NCI-H146 (cell line): ENCODE measurements at regions not wholly inside any gene's neighbourhood (a gene's known extent, or its start where the extent isn't known, plus 50 kb on each side); places are given as distances from the start of the nearest gene placed in this dataset.

Experiments used
- DNase-seq: peaks from one replicate; lab custom pipeline; 2025; lab: John Stamatoyannopoulos, UW

DNA sequence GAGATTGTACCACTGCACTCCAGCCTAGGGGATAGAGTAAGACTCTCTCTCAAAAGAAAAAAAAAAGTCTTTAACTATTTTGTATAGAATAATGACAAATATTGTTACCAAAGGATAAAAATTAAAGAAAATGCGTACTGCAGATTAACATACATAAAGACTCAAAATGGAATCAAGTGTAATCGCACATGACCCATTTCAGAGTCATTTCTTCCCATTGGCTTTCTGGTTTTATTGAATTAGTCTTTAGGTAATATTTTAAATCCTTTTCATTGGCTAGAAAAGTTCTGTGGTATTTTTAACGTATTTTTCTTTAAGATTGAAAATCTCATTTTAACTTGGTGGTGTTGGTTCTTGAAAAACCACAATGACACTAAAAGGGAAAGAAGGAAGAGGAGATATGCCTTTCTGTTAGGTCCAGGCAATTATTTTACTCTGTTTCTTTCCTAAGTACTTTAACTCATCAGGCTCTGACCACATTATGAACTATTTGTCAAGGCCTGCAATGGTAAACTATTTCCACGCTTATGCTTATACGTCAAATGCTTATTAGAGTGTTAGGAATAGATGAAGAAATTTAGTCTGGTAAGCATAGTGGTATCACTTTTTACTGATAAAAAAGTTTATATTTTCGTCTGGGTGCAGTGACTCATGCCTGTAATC is 52.3 kb downstream of the PLEKHG1 start:
- DNase-seq: no peak

DNA sequence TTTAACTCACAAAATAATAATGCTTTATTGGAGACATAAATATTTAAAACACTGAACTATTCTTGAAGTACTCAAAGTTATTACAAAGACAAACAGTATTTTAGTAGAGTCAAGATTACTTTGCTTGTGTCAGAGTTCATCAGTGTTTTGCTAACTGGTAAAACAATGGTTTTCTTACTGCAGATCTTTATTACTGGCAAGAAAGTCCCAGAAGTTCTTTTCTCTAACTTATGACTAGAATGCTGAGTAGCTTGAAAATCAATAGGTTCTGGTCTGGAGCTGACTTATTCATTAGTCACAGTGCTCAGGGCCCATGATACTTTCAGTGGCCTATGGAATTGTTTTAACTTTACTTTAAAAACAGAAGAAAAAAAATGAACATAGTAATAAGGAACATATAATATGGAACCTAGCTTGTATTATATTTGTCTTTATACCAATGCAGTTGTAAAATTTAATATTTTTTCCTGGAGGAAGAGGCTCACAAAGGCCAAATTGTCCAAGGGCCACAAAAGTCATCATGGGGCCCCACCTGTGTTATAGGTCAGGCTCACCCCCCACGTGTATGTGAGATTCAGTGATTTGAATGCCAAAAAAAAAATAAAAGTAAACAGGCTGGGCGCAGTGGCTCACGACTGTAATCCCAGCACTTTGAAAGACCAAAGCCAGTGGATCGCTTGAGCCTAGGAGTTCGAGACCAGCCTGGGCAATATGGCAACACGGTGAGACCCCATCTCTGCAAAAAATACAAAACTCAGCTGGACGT is 53.3 kb downstream of the PLEKHG1 start:
- DNase-seq: no peak

DNA sequence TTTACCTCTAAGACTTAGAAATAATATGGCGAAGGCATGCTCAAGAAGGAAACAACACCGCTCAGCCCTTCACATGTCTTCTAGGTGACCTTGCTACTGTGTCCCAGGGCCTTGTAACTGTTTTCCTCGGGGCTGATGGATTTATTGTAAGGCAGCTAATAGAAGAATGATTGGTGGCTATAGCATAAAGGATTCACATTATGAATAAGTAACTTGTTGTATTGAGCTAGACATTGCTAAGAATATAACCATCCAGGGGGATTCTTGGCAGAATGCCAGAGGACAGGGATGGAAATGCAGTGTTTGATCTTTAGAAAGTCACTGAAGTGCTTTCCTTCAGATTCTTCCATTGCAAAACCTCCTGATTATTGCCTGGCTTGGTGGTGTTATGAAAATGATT is 54.9 kb downstream of the PLEKHG1 start:
- DNase-seq: no peak

DNA sequence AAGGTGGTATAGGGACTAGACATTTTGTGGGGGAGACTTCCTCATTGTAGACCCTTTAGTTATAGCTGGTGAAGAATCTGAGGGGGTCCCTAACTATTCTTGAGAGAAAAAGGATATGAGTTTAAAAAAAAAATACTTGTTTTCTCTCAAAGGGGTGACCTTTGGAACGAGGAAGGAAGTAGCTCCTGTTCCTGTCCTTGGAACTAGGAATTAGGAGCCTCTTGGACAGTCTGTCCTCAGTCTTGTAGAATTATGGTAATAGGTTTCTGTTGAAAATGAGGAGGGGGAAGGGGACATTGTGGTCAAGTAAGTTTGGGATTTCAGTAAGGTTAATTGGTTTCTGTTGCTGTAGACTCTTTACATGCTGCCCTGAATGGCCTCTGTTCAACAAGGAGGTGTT is 56.5 kb downstream of the PLEKHG1 start:
- DNase-seq: no peak

DNA sequence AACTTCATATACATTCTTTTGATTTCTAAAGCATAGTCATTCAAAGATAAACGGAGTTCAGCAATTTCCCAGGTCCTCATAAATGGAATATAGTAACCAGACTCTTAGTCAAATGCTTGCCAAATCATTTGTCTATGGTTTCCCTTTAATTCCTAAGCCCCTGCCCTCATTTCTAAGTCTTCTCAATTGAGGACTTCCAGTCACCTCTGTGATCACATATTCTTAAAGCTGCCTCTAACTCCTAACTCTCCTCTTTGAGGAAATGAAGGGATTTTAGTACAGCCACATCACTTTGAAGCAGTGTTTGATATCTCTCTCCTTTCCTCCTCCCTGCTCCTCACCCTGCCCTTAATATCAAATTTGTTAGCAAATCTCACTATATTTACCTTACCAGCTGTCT is 58.7 kb downstream of the PLEKHG1 start:
- DNase-seq: no peak

DNA sequence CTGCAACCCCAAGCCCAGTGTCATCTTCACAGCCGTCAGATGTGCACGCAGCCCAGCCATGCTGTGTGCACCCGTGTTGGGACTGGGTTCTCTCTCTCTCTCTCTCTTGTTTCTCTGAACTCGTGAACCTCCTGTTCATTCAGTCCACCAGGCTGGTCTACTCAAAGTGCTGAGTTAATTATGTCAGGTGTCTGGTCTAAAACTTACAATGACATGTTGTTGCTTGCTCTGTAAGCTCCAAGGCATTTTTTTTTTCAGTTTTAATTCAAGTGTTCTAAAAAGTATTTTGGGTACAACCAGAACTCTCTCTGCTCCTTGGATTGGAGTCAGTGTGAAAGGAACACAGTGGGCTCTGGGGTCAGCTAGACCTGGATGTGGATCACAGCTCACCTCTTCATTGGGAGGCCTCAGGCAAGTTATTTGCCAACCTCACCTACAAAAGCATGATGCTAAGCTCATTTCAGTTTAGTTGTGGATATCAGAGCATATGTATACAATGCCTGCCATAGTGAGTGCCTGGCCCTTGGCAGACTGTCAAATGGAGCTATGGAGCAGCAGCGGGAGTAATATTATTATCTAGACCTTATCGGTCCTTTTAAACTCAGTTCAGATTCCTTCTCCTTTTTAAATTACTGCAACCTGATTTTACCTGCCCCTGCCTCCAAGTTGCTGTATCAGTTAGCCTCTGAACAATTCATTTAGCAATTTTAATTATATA is 59.5 kb downstream of the PLEKHG1 start:
- DNase-seq: no peak

DNA sequence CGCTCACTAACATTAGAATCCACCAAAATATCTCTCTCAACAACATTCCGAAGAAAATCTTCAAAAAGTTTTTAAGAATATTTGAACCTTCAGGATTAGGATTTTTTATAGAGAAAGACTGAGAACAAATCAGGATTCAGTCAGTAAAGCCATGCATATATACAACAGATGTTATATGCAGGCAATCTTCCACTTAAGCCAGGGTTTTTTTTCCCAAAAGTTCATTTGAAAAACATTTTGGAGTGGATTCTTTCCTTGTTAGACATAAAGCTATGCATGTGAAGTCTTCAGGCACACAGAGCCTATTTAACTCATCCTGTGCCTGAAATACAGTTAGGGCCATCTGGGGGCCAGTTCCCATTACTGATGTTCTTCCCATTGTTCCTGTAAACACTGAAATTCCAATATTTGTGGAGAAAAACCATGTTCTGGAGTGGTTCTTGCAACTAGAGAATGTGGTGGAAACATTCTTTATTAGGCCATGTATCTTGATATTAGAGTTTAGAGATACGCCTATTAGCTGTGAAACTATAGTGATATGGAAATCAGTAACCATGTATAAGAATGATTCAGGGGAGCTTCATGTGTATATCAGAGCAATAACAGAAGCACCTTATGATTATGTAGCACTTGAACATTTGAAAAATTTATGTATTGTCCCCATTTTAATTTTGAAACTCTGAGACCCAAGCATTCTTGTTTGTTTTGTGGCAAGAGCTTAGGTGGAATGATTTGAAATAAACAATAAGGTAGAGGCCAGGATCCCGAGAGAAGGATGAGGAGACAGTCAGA is 61.7 kb downstream of the PLEKHG1 start:
- DNase-seq: no peak

DNA sequence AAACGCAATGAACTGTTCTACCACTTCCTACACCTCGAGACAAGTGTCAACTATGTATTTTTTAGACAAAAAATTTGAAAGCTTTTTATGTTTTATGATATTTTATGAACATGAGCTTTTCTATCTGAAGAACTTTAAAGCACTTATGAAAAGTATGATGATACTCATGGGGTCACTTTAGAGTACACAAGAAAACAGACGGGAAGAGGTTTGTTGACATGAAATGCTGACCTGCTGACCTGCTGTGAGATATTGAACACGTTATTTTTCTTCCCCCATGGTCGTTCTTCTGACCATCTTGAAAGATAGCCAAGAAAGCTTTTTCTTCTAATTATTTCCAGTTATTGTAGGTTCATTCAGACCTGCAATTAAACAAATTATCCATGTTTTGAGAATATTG is 63.1 kb downstream of the PLEKHG1 start:
- DNase-seq: peak; percentile 32

DNA sequence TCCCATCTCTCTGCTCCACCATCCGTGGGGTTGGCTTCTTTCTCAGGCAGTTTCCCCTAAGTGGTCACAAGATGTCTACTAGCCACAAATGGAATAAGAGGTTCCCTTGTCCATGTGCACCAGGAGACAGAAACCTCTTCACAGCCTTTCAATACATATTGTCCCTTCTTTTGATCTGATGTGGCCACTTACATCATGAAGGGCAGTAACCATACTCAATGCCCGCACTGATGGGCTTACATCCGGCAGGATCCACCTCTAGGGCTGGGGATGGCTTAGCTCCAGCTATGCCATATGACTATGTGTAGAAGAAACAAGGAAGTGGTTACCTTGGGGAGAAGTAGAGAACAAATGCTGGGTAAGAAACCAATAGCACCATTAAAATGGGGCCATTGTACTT is 64.4 kb downstream of the PLEKHG1 start:
- no peak for DNase-seq

DNA sequence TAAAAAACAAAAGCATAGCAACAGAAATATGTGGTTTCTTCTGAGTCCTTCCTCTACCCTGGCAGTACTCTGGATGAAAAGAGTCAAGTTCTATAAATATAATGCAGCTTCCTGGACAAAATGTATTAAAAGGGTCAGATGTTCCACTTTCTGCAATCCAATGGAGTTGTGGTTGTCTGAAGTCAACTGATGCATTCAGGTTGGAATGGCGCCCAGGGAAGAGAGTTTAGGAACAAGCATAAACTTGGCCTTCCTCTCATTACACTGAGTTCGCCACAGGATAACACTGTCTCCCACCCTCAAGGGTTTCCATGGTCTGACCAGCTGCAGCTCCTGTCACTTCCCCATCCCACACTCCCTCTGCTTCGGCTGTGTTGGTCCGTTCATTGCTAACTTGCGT is 66.4 kb downstream of the PLEKHG1 start:
- DNase-seq: no peak

DNA sequence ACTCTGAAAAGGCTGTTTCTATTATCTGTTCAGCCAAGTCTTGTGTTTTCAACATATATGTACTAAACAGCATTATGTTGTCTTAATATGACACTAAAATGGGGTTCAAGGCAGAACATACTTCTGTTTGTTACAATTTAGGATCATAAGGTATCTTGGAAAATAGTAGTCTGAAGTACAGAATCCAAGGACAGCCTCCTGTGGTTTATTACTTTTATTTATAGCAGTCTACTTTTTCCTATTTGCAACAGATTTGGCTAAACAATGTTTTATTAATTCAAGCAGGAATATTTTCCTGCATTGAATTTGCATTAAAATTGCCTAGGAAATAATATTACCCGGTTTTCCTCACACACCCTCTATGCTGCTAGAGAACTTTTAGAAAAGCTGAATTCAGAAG is 67.7 kb downstream of the PLEKHG1 start:
- DNase-seq: no peak

DNA sequence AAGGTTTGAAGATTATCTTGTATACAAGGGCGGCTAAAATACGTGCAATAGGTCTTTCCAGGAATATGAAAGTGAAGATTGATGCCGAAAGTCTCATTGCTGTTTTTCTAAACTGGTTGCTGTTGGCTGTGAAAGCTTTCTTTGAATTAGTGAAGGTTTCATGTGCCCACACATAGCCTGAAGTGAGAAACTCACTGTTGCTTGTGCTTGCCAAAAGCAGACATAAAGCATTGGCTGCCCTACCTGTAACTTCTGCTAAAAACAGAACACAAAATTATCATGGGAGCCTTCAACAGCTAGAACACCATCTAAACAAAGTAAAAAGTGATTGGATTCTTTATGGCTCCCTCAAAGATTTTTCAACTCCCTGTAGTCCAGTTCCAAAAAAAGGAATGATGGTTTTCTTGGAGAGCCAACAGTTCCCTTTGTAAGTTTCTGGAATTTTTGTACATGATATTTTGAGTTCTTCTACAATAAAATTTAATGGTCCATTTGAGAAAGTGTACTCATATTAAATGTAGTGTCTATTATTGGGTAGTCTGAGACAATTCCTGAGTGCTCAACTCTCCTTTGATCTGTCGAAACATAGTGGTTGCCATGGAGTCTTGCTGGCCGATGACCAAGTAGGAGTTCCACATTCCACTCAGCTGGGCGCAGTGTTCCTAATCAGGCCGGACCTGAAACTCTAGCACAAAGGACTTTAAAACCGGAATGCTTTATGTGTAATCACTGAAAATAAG is 68.5 kb downstream of the PLEKHG1 start:
- peak; percentile 68 for DNase-seq

DNA sequence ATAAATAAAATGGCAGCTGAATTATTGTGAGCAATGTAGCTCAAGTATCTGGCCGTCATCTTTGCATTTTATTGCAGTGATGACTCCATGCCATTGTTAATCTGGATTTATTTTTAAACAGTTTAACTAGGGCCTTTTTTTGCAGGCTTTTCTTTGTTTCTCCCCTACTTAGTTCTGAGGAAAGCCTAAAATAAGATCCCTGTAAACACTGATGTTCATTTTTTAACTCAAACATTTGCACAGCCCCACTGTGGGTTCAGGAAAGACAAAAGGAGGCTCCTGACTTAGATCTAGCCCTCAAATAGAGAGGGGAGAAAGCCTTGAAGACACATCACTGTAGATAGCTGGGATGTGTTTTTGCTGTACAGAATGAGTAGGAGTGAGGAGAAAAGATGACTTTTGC is 69.2 kb downstream of the PLEKHG1 start:
- no peak for DNase-seq

DNA sequence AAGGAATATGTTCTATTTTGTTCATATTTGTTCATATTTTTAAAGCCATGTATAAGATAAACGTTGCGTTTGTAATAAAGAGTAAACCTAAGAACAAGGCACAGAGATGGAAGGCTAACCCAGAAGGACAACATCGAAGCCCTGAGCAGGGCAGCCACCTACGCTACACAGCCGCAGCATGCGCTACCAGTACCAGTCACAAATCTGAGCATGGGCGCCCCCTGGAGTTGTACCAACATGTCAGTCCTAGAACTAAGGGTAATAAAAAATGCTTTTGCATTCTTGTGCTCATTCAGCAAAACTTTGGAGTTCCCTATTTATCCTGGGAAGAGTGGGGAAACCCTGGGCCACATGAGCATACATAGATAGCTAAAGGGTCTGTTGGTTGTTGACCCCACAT is 70.6 kb downstream of the PLEKHG1 start:
- DNase-seq: no peak

DNA sequence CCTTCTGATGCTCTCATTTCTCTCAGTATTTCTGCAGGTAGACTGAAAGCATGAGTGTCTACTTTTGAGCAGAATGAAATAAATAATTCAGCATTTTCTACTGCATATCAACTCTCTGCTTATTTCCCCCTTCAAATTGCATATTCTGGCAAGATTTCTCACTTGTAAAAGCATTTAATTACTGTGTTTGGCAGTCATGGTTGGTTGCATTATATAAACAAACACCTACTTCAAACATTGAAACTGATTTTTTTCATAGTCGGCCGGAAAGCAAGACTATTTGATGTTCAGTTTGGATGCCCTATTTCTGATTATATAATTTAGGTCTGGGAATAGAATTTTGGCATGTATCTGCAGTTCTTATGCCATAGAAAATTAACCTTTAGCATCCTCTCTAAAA is 73.1 kb downstream of the PLEKHG1 start:
- DNase-seq: no peak

DNA sequence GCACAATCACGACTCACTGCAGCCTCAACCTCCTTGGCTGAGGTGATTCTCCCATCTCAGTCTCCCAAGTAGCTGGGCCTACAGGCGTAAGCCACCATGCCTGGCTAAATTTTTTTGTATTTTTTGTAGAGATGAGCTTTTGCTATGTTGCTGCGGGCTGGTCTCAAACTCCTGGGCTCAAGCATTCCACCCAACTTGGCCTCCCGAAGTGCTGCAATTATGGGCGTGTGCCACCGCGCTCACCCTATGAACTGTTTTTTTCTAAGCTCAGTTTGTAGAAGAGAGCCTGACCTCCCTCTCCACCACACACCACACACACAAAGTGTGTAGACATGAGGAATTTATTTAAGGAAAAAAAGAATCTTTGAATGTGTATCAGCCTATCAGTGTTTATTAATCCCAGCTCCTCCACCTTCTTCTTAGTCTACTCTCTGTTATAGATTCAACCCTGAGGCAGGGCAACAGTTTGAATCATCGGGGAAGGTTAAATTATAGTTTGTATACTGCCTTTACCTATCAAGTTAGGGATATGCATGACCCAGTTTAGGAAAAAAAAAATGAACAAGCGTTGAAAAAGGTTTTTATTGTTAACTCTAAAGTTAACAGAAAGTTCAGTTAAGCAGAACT is 74.1 kb downstream of the PLEKHG1 start:
- no peak for DNase-seq

DNA sequence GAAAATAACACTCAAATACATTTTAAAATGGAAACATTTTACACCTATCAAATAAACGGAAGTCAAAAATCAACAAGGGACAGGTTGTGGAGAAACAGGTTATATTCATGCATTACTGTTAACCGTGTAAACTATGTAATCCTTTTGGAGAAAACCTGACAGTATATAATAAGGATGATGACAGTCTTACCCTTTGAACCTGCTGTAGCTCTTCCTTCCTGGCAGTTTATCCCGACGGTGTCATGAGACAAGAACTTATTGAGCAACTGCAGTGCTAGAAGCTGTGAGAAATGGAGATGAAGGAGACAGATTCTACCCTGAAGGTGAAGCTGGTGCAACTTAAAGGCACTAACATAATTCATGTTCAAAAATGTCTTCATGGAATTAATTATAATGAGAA is 76.7 kb downstream of the PLEKHG1 start:
- no peak for DNase-seq

DNA sequence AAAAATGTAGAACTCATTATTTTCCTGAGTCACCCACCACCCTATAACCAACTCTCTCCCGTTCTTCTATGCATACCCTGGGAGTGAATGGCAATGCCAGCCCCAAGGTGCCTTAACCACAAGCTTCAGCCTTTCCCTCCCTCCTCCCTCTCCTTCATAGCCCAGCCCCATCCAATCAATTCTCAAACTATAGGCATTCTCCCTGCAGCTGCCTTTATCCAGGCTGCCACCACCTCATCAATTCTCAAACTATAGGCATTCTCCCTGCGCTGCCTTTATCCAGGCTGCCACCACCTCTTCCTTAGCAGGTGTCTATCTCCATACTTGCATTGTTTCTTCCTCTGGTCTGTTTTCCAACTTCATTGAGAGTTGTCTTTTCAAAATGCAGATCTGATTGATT is 77.1 kb downstream of the PLEKHG1 start:
- DNase-seq: no peak

DNA sequence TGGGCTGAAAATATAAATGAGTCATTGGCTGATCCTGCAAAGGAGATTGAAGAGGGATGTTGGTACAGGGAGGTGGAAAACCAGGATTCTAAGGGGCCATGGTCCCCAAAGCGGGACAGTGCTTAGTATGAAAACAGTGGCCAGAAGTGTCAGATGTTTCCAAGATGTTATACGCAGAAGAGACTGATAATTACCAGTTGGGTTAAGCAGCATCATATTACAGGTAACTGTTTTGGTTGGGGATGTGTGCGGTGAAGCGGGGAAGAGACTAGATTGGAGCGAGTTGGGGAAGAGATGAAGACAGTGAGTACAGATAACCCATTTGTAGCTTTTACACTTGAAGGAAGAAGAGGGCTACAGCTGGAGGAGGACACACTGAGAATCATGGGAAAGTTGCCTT is 80.8 kb downstream of the PLEKHG1 start:
- peak; percentile 14 for DNase-seq

DNA sequence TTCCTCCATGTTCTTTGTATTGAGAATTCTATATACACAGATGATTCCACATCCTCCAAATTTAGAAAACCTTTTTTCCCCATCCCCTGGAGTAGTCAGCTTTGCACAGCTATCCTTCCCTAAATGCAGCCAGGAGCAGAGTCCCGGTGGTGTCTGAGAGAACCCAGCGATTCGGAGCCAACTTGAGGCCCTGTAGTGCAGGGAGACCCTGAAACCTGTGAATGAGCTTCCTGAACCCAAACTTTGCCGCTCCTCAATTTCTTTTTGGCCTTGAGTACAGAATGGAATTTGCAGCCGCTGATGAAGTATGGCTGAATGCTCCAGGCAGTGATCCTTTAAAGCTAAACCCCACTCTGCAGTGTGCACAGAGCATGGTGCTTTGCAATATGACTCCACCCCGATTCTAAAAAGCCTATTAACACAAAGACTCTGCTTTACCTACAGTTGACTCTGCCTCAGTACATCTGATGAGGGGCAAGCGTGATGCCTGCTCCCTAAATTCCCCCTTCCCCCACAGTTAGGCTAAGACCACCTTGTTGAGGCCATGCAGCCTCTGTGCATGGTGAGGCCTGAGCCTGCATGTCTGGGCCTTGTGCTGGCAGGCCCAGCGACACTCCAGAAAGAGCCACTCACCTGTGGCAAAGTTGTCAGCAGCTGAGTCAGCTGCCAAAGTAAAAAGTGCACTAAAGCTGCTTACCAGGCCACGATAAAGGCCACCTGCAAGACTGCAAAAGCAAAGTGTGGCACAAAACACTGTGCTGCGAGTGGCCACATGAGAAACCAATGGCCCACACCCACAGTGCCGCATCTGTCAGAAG is 82.1 kb downstream of the PLEKHG1 start:
- no peak for DNase-seq
